ENCODE measurements at regions not wholly inside any gene's neighbourhood (a gene's known extent, or its start where the extent isn't known, plus 50 kb on each side); places are given as distances from the start of the nearest gene placed in this dataset.
"Not testable (repeated sequence)": the region's sequence is repeated elsewhere in the genome, so short reads cannot be mapped to it uniquely, and the experiment has no call there.

- no peaks in the 10 kb centered on the region for H3K27me3 ChIP-seq
- WGBS, 2 donors: 43 to 81% methylated on average over 5 of the region's 5 CpGs
- H3K36me3 ChIP-seq: no peaks in the 10 kb centered on the region
- no peak for DNase-seq
- no peak for TF ChIP-seq EP300 (IDR thresholded peaks at IDR 0.05)
- no peak for TF ChIP-seq CTCF (IDR thresholded peaks at IDR 0.05)
- no peak for TF ChIP-seq POLR2AphosphoS5 (IDR thresholded peaks at IDR 0.05)
- TF ChIP-seq POLR2A (IDR thresholded peaks at IDR 0.05): no peak
- no peak overlapping the region for H3K27ac ChIP-seq
- no peaks in the 10 kb centered on the region for H3K9me3 ChIP-seq
- intact Hi-C loops (cut with DNase I): no loop called here
- H3K4me1 ChIP-seq: peaks cover 0 to 14% (median 2%) of the 10 kb centered on the region in 4 donors
- H3K4me3 ChIP-seq: no peak overlapping the region
Measured at GRCh38 chr7:16963044-16963443, 81.3 kb upstream of the AGR3 start.

- DNase-seq; intact Hi-C loops (cut with DNase I): not testable (repeated sequence)
Measured at GRCh38 chr7:16965697-16966096, 83.9 kb upstream of the AGR3 start.

GRCh38 chr7:16967300-16967811, 85.6 kb upstream of the AGR3 start:
- 76 to 90% methylated on average over 1 of the region's 1 CpG for WGBS, 2 donors
- H3K27ac ChIP-seq: peak overlapping the region in 2 of 4 donors; percentile 24 to 29
- H3K27me3 ChIP-seq: no peaks in the 10 kb centered on the region
- H3K9me3 ChIP-seq: no peaks in the 10 kb centered on the region
- no peak overlapping the region for H3K4me3 ChIP-seq
- intact Hi-C loops (cut with DNase I): no loop called here
- no peaks in the 10 kb centered on the region for H3K36me3 ChIP-seq
- H3K4me1 ChIP-seq: peaks cover 0 to under 1% (median 0%) of the 10 kb centered on the region in 4 donors
- TF ChIP-seq CTCF (IDR thresholded peaks at IDR 0.05) (no peak), POLR2AphosphoS5 (IDR thresholded peaks at IDR 0.05) (no peak), EP300 (IDR thresholded peaks at IDR 0.05) (no peak), POLR2A (IDR thresholded peaks at IDR 0.05) (no peak)
- DNase-seq: no peak

More at GRCh38 chr7:16965697-16966096, 83.9 kb upstream of the AGR3 start:
- not testable (repeated sequence) for H3K9me3 ChIP-seq, H3K36me3 ChIP-seq, H3K4me3 ChIP-seq, H3K27ac ChIP-seq, H3K27me3 ChIP-seq
- H3K4me1 ChIP-seq: peaks cover 0 to 14% (median 2%) of the 10 kb centered on the region in 4 donors
- 93 to 95% methylated on average over 8 of the region's 8 CpGs for WGBS, 2 donors

- TF ChIP-seq CTCF (IDR thresholded peaks at IDR 0.05) (no peak), EP300 (IDR thresholded peaks at IDR 0.05) (no peak), POLR2AphosphoS5 (IDR thresholded peaks at IDR 0.05) (no peak), POLR2A (IDR thresholded peaks at IDR 0.05) (no peak)
- H3K4me1 ChIP-seq: no peaks in the 10 kb centered on the region
- intact Hi-C loops (cut with DNase I): loop anchor here (10.0 kb wide), 1 partner anchor 56 kb away; no protein-coding TSS in a partner anchor
Measured at GRCh38 chr7:16970732-16971482, 89.1 kb upstream of the AGR3 start.

GRCh38 chr7:16975712-16976111, 93.9 kb upstream of the AGR3 start:
- DNase-seq: no peak
- Histone ChIP-seq H3K9me3 (no peaks in the 10 kb centered on the region), H3K4me3 (no peak overlapping the region), H3K27ac (no peak overlapping the region), H3K27me3 (no peaks in the 10 kb centered on the region), H3K36me3 (no peaks in the 10 kb centered on the region), H3K4me1 (no peaks in the 10 kb centered on the region)
- 29 to 51% methylated on average over 1 of the region's 1 CpG for WGBS, 2 donors
- TF ChIP-seq POLR2AphosphoS5 (IDR thresholded peaks at IDR 0.05): no peak
- no peak for TF ChIP-seq EP300 (IDR thresholded peaks at IDR 0.05)
- no peak for TF ChIP-seq POLR2A (IDR thresholded peaks at IDR 0.05)
- TF ChIP-seq CTCF (IDR thresholded peaks at IDR 0.05): no peak
- intact Hi-C loops (cut with DNase I): loop anchor here (10.0 kb wide), 1 partner anchor 61 kb away; no protein-coding TSS in a partner anchor

More at GRCh38 chr7:16970732-16971482, 89.1 kb upstream of the AGR3 start:
- Histone ChIP-seq H3K36me3 (no peaks in the 10 kb centered on the region), H3K4me3 (no peak overlapping the region), H3K27me3 (no peaks in the 10 kb centered on the region), H3K27ac (no peak overlapping the region), H3K9me3 (no peaks in the 10 kb centered on the region)
- 90 to 93% methylated on average over 9 of the region's 9 CpGs for WGBS, 2 donors
- no peak for DNase-seq

All from sigmoid colon (tissue), 6 donors.